ENCODE measurements at regions not wholly inside any gene's neighbourhood (a gene's known extent, or its start where the extent isn't known, plus 50 kb on each side); places are given as distances from the start of the nearest gene placed in this dataset.

- no peak for DNase-seq (ENCODE audit: low read depth, low spot score)
- in situ Hi-C loops (cut with HindIII; ENCODE audit: low pct_unique_long_range_greater_than_20kb, low sequenced_read_pairs): no loop called here
Observed at GRCh38 chr2:176595986-176596385, 326.7 kb downstream of the MTX2 start.

- no peak for DNase-seq (ENCODE audit: low read depth, low spot score)
- in situ Hi-C loops (cut with HindIII; ENCODE audit: low pct_unique_long_range_greater_than_20kb, low sequenced_read_pairs): no loop called here
Observed at GRCh38 chr2:176597916-176598315, 328.7 kb downstream of the MTX2 start.

- in situ Hi-C loops (cut with HindIII; ENCODE audit: low pct_unique_long_range_greater_than_20kb, low sequenced_read_pairs): no loop called here
- no peak for DNase-seq (ENCODE audit: low read depth, low spot score)
Observed at GRCh38 chr2:176598351-176598750, 329.1 kb downstream of the MTX2 start.

GRCh38 chr2:176599796-176600485, 330.7 kb downstream of the MTX2 start:
- DNase-seq (ENCODE audit: low read depth, low spot score): no peak

GRCh38 chr2:176601066-176601465, 331.8 kb downstream of the MTX2 start:
- in situ Hi-C loops (cut with HindIII; ENCODE audit: low pct_unique_long_range_greater_than_20kb, low sequenced_read_pairs): no loop called here
- no peak for DNase-seq (ENCODE audit: low read depth, low spot score)

More at GRCh38 chr2:176599796-176600485, 330.7 kb downstream of the MTX2 start:
- in situ Hi-C loops (cut with HindIII; ENCODE audit: low pct_unique_long_range_greater_than_20kb, low sequenced_read_pairs): no loop called here

- DNase-seq (ENCODE audit: low read depth, low spot score): no peak
- in situ Hi-C loops (cut with HindIII; ENCODE audit: low pct_unique_long_range_greater_than_20kb, low sequenced_read_pairs): no loop called here
Observed at GRCh38 chr2:176612036-176612435, 342.8 kb downstream of the MTX2 start.

GRCh38 chr2:176612736-176613135, 343.5 kb downstream of the MTX2 start:
- in situ Hi-C loops (cut with HindIII; ENCODE audit: low pct_unique_long_range_greater_than_20kb, low sequenced_read_pairs): no loop called here
- DNase-seq (ENCODE audit: low read depth, low spot score): no peak

GRCh38 chr2:176613323-176613987, 344.2 kb downstream of the MTX2 start:
- in situ Hi-C loops (cut with HindIII; ENCODE audit: low pct_unique_long_range_greater_than_20kb, low sequenced_read_pairs): no loop called here
- no peak for DNase-seq (ENCODE audit: low read depth, low spot score)

- in situ Hi-C loops (cut with HindIII; ENCODE audit: low pct_unique_long_range_greater_than_20kb, low sequenced_read_pairs): no loop called here
- peak; percentile 9 for DNase-seq (ENCODE audit: low read depth, low spot score)
Observed at GRCh38 chr2:176614049-176614448, 344.8 kb downstream of the MTX2 start.

- in situ Hi-C loops (cut with HindIII; ENCODE audit: low pct_unique_long_range_greater_than_20kb, low sequenced_read_pairs): no loop called here
- no peak for DNase-seq (ENCODE audit: low read depth, low spot score)
Observed at GRCh38 chr2:176614930-176615329, 345.7 kb downstream of the MTX2 start.

GRCh38 chr2:176619504-176619903, 350.3 kb downstream of the MTX2 start:
- DNase-seq (ENCODE audit: low read depth, low spot score): no peak
- in situ Hi-C loops (cut with HindIII; ENCODE audit: low pct_unique_long_range_greater_than_20kb, low sequenced_read_pairs): no loop called here

GRCh38 chr2:176621350-176621749, 352.1 kb downstream of the MTX2 start:
- DNase-seq (ENCODE audit: low read depth, low spot score): no peak
- in situ Hi-C loops (cut with HindIII; ENCODE audit: low pct_unique_long_range_greater_than_20kb, low sequenced_read_pairs): no loop called here

GRCh38 chr2:176622792-176623191, 353.6 kb downstream of the MTX2 start:
- no peak for DNase-seq (ENCODE audit: low read depth, low spot score)
- in situ Hi-C loops (cut with HindIII; ENCODE audit: low pct_unique_long_range_greater_than_20kb, low sequenced_read_pairs): no loop called here

GRCh38 chr2:176626796-176627195, 357.6 kb downstream of the MTX2 start:
- in situ Hi-C loops (cut with HindIII; ENCODE audit: low pct_unique_long_range_greater_than_20kb, low sequenced_read_pairs): no loop called here
- DNase-seq (ENCODE audit: low read depth, low spot score): no peak

GRCh38 chr2:176628438-176628837, 359.2 kb downstream of the MTX2 start:
- in situ Hi-C loops (cut with HindIII; ENCODE audit: low pct_unique_long_range_greater_than_20kb, low sequenced_read_pairs): no loop called here
- DNase-seq (ENCODE audit: low read depth, low spot score): no peak

- in situ Hi-C loops (cut with HindIII; ENCODE audit: low pct_unique_long_range_greater_than_20kb, low sequenced_read_pairs): no loop called here
- DNase-seq (ENCODE audit: low read depth, low spot score): no peak
Observed at GRCh38 chr2:176633754-176634153, 364.5 kb downstream of the MTX2 start.

- in situ Hi-C loops (cut with HindIII; ENCODE audit: low pct_unique_long_range_greater_than_20kb, low sequenced_read_pairs): no loop called here
Observed at GRCh38 chr2:176636401-176636800, 367.2 kb downstream of the MTX2 start.

GRCh38 chr2:176637142-176637485, 367.9 kb downstream of the MTX2 start:
- in situ Hi-C loops (cut with HindIII; ENCODE audit: low pct_unique_long_range_greater_than_20kb, low sequenced_read_pairs): no loop called here
- DNase-seq (ENCODE audit: low read depth, low spot score): no peak

More at GRCh38 chr2:176636401-176636800, 367.2 kb downstream of the MTX2 start:
- DNase-seq (ENCODE audit: low read depth, low spot score): no peak

GRCh38 chr2:176637486-176638166, 368.4 kb downstream of the MTX2 start:
- DNase-seq (ENCODE audit: low read depth, low spot score): peak; percentile 73
- in situ Hi-C loops (cut with HindIII; ENCODE audit: low pct_unique_long_range_greater_than_20kb, low sequenced_read_pairs): no loop called here
